GM21529 (cell line): ENCODE measurements at regions not wholly inside any gene's neighbourhood (a gene's known extent, or its start where the extent isn't known, plus 50 kb on each side); places are given as distances from the start of the nearest gene placed in this dataset.

ENCODE experiments used
- ATAC-seq: cut with Tn5 transposase; IDR thresholded peaks from one replicate; pipeline ENCODE4 v1.9.1; 2021; ENCODE audit not compliant: unreplicated experiment

DNA sequence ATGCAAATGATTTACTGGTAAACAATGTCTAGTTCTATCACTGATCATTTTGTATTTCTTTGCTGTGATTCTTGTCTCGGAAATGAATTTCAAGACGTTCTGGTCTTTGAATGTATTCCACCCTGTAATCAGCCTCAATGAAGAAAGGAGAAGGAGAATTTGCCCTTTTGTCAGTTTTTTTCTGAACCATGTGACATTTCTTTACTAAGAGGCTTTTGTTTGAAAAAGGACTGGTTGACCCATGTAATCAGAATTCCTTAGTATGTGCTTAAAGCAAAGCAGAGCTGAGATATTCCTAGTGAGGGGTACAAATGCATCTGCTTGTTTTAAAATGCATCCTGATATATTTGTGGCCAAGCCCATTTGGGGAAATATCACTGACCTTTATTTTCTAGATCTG is 581.6 kb downstream of the ETV1 start:
- no peak for ATAC-seq

DNA sequence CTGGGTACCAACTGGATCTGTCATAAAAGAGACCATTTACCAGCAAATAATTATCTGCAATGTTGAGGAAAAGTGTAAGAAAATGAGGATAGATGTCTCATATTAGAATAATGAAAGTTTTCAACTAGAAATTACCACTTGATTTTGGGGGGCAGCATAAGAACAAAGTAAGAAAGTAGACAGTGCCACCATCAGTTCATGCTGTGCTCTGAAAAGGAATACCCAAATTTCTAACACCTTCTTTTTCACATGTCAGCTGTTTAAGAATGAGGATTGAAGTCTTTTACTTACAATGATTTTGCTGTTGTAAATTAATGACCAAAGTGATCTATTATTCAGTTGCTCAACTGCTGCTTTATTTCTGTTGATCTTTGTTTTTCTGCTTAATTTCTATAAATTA is 578.3 kb downstream of the ETV1 start:
- no peak for ATAC-seq

DNA sequence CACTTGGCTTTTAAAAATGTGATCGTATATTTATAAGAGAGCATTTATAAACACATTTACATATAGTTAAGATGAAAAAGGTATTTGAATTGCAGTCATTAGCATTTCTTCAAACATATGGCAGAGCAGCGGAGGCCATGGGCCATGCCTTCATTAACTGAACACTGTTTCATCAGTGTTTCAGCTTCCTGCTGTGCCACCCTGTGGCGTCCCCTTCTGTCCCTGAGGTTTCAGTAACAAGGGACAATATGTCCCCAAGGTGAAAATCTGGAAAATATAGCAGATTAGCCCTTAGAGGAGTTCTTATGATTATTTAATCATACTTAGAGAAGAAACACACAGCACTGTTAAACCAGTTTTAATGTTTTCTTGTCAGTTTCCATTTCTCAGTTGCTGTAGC is 577.8 kb downstream of the ETV1 start:
- ATAC-seq, result no peak

DNA sequence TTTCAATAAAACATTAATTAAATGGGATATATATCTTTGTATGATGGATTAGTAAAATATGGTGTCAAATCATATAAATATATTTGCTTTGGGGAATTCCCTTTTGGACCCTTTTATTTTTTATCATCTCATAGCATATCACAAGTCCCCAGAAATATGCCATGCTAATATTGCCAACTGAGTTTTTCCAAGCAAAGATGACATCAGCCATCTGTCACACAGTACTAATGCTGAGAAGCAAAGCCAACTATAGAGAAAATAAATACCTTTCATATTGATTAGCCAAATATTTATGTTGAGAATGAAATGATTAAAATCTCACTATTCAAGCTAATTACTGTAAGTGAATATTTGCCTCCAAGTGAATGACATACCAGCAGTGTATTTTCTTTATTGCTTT is 575.3 kb downstream of the ETV1 start:
- no peak for ATAC-seq

DNA sequence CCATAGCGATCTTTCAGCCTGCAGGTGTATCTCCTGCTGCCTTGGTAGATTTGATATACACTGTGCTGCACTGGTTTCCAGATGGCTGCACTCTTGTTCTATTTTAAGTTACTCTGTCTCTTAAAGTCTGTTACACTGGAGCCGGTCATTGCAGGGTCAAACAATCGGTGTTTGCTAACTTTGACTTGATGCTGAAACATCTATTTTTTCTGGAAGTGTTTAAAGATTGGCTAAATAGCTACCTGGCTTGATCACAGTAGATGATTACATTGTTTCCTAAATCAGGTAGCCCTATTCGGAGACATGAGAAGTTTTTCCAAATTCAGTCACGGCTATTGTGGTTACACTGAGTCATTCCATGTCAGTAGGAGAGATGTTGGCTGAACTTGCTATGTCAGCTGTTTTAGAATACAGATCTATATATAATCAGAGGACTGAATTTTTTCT is 574.8 kb downstream of the ETV1 start:
- ATAC-seq, result no peak

DNA sequence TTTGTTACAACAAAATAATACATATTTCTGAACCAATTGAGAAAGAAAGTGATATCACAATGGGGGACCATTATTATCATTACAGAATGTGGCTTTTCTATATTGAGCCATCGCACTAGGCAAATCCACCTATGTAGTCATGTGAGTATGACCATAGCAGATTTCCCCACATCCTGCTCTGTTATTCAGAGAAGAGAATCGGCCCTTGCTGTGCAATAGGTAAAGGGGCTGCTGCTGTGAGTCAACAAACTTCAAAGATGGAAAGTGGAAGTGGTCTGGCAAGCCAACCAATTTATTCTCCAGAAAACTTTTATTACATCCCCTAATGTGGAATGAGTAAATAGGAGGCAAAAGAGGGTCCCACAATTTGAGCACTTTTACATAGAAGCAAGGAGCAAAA is 573.4 kb downstream of the ETV1 start:
- ATAC-seq, result no peak

DNA sequence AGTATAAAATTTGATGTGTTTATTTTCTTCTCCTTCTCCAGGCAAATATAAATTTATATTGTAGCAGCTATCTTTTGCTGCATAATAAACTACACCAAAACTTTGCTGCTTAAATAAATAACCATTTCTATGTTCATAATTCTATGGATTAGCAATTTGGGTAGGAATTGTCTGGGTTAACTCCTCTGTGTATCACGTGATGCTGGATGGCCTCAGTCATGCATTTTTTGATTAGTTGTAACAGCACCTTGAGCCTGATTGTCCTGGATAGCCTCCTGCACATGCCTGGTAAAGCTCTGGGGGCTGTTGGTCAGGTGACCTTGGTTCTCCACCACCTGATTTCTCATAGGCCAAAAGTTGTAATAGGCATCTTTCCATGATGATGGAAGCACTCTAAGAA is 572.9 kb downstream of the ETV1 start:
- ATAC-seq, result no peak

DNA sequence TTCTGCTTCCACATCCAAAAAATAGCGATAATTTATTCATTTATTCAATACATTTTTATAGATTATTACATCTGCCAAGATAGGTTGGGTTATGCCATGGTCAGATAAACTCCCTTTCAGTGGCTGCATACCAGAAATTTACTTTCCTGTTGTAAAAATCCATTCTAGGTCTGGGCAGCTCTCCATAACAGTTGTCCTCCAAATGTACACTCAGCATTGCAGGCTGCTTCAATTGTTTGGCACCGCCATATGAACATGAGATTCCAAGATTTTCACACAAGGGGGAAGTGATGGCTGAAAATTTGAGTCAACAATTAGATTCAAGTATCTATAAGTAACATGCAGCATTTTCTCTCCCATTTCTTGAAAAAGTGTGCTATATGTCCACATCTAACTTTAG is 568.7 kb downstream of the ETV1 start:
- no peak for ATAC-seq

DNA sequence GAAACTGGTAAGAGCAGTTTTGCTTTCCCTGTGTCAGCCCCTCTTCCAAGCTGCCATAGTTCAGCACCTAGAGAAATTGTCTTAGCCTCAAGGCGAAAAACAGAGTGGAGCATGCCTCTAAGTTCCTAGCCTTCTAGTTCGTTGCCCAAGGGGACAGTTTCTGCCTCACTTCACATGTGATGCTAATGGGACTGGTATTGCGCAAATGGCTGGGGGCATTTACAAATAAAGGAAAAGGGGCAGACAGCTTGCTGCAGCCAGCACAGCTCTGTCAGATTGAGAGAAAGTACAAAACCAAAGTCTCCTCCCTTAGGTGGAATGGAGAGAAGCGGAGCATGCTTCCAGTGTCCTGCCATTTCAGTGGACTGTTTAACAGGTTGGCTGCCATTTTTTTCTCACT is 567.7 kb downstream of the ETV1 start:
- ATAC-seq, result no peak

DNA sequence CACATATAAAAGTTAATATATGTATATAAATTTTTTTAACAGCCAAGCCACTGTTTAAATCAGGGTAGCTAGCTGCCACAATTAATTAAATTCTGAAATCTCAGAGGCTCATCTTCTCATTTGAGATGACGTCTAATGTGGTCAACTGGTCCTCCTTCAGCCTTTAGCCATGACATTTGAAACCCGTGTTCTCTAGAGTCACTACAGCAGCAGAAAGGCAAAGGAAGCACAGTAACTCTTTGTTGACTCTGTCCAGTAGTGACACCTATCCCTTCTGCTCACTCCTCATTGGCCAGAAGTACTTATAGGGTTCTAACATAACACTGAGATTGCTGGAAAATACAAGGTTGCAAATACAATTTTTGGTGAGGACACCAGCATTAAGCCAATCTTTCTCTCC is 555.5 kb downstream of the ETV1 start:
- no peak for ATAC-seq

DNA sequence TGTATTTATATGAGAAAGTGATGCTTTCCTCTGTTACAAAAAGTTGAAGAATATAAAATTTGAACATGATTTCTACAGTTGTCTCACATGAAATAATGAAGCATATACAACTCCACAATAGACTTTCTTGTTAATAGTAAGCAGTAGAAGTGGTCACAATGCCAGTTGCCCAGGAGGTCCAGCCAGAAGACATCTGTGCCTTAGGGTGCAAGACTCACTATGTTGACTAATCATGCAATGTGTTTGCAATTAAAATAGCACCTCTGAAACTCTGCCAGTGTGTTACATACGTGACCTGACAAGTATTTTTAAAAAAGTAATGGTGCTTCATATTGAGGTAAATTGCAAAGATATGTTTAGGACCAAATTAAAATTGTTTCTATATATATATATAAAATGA is 547.2 kb downstream of the ETV1 start:
- ATAC-seq, result no peak

DNA sequence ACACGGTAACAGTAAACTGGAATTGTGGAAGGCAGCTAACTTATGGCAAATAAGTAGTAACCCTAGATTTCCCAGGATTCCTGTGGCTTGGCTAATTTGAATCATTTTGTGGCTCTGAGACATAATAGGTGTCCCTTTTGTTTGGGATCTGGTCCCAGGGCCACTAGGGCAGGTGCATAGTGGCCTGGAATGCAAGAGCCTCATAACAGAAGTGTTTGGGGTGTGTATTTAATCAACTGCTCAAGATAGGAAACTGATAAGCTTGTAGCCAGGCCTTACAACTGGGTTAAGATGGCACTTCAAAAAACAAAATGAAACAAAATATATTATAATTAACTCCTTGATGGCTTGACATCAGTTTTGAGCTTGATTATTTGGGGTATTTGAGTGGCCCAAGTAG is 541.8 kb downstream of the ETV1 start:
- no peak for ATAC-seq

DNA sequence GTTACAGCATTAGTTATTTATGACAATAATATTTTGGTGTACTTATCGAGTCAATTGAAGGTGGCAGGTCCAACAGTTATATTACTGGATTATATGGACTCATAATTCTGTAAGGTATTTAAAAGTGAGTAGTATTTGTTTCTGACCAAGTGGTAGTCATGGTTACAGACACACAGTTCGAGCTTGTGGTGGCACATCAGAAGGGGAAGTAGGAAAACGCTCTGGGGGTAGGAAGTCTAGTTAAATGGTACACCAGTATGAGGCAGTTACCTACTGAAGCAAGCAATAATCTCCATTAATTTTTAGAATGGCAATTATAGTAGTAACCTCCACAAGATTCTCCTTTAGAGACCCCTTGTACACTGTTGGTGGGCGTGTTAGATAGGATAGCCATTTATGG is 541.2 kb downstream of the ETV1 start:
- ATAC-seq, result no peak

DNA sequence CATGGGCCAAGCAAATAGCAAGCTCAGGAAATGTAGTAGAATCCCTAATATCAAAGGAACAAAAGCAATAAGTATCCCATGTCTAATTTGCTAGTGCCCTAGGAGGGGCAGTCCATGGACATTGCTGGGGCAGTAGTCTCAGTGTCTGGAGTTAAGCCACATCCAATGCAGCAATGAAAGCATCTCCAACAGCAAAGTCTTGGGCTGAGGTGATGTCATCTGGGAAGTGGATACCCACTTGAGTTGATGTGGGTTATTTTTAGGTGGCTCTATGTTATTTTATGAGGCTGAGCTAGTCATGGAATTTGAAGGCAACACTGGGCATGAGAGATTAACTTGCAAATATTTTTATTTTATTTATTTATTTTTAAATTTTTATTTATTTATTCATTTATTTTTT is 540.0 kb downstream of the ETV1 start:
- no peak for ATAC-seq

DNA sequence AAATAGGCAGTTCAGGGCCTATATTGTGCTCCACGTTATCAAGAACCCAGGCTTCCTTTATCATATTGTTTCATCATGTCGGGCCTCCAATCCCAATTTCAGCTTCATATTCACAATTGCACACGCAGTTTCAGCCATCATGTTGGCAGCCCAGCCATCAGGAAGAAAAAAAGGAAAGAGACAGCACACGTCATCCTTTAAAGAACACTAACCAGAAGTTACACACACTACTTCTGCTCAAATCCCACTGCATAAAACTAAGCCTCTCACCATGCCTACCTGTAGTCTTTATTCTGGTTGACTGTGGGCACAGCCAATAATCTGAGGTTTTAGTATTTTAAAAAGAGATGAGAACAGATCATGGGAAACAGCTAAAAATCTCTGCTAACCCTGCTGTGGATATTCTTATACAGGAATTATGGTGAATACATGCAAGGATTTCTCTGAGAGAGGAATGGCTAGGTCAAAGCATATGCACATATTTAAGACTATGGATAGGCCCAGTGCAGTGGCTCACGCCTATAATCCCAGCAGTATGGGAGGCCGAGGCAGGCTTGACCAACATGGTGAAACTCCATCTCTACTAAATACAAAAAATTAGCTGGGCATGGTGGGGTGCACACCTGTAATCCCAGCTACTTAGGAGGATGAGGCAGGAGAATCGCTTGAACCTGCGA is 534.4 kb downstream of the ETV1 start:
- ATAC-seq, result no peak

DNA sequence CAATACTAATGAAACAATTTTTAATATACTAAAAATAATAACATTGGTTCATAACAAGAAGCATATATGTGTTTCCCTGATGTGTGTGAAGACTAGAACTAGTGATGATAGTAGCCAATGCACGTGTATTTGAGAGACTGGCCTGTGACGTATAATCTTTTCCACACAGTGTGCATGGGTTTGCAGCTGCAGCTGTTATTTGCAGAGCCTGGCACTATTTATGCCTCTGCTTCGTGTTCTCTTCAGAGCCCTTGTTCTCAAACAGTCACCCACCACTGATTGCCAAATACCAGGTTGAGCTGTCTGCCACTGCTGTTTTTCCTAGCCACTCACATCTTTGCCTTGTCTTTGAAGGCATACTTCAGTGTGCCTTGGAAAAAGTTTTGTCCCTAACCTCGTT is 531.7 kb downstream of the ETV1 start:
- ATAC-seq, result no peak

DNA sequence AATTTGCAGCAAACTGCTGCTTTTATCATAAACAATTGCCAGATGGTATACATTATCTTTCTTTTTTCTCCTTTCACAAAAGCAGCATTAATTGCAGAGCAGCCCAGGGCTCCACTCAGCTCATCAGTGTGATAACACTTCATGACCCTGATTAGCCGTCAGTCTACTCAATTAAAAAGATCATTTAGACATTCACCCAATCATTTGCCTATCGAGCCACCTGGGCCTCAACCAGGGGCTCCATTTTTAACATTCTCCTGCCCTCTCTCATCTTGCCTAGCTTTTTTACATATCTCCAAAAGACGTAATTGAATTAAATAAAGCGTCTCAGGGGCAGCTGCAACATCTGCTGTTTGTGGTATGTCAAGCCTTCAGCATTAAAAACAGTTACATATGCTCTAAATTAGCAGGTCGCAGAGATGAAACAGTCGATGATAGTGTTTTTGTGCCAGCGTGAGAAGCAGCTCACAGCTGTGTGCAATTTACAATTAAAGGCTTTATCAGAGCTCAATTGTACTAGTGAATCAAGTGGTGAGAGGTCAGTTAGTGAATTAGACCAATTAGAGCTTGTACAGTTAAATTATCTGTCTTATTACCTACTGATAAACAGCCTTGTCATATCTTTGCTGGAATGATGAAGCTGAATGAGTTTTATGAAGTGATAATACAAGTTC is 522.5 kb downstream of the ETV1 start:
- no peak for ATAC-seq

DNA sequence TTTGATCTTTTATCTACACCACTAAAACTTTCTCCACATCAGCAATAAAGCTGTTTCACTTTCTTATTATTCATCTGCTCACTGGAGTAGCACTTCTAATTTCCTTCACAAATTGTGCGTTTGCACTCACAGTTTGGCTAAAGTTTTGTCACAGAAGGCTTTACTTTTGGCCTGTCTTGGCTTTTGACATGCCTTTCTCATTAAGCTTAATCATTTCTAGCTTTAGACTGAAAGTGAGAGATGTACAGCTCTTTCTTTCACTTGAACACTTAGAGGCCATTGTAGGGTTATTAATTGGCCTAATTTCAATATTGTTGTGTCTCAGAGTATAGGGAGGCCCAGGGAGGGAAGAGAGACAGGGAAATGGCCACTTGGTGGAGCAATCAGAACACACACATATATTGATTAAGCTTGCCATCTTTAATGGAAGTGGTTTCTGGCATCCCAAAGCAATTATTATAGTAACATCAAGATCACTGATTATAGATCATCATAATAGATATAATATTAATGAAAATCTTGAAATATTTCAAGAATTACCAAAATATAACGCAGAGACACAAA is 512.5 kb downstream of the ETV1 start:
- no peak for ATAC-seq

DNA sequence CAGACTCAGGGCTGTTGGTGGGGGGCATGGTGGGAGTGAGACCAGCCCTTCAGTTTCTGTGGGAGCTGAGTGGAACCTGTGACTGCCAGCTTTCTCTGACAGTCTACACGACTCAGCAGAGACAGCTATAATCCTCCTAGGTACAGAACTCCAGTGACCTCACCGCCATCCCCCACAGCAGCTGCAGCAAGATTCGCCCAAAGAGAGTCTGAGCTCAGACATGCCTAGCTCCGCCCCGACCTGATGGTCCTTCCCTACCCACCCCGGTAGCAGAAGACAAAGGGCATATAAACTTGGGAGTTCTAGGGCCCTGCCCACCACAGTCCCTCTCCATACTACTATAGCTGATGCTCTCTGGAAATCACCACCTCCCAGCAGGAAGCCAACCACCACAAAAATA is 500.1 kb downstream of the ETV1 start:
- ATAC-seq, result no peak

DNA sequence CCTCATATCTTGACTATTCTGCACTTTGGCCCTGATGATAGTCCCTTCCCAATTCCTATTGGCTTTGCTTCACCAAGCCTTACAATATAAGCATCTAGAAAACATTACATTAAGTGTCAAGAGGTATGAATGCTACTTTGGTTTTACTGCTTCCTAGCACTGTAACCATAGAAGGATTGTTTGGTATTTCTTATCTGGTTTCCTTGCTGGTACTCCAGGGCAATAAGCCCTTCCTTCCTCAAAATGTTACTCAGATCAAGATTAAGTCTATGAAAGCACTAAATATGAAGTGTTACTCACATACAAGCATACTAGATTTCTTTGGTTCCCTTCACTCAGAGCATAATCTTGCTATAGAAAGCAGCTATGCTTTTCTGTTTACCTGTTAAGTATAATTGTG is 492.5 kb downstream of the ETV1 start:
- no peak for ATAC-seq

DNA sequence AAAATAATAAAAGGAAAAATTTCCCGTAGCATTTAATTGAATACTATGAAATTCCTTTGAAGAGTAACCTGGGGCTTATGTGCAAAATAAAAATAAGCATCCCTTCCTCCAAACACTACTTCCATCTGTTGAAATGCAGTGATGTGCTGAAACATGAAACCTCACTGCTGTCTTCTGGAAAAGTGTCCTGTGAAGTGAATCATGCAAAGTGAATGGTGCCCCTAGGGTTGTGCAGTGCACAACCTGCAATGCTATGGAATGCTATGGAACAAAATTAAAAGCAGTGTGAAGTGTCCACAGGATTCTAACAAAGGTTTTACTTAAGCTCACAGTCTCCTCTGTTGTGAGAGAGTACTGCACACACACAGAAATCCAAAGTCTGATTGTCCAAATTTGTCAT is 480.9 kb downstream of the ETV1 start:
- no peak for ATAC-seq

DNA sequence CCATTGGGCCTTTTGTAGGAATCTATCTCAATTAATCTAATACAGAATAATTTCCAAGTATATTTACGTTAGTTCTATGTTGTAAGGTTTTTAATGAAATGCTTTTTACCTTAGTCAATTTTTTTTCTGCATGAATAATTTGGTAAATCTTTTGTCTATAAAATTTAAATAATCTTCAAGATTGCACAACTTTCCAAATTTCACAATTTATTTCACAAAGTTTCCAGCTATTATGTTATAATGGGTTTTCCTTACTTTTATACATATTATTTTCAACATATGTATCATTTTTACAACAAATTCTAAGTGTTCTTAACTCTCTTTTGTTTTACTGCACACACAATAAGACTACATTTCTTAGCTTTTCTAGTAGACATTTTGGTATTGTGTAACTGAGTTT is 470.7 kb downstream of the ETV1 start:
- ATAC-seq, result no peak

DNA sequence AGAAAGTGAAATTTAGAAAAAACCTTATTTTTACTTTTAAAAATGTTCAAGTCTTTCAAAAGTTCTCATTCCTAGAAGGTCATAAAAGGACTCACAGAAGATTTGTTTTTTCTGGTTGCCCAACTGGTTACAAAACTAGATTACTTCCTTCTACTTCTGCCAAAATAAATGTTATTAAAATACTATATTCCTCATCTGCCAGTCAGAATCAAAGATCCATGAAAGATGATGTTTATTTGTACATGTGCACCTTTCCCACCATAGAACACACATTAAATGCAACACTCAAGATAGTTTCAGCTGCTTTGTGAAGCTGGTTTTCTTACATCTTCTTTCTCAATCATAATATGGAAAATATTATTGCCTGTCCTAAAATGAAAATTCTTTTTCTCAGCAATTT is 465.4 kb downstream of the ETV1 start:
- no peak for ATAC-seq
